ENCODE measurements at regions not wholly inside any gene's neighbourhood (a gene's known extent, or its start where the extent isn't known, plus 50 kb on each side); places are given as distances from the start of the nearest gene placed in this dataset.

DNA sequence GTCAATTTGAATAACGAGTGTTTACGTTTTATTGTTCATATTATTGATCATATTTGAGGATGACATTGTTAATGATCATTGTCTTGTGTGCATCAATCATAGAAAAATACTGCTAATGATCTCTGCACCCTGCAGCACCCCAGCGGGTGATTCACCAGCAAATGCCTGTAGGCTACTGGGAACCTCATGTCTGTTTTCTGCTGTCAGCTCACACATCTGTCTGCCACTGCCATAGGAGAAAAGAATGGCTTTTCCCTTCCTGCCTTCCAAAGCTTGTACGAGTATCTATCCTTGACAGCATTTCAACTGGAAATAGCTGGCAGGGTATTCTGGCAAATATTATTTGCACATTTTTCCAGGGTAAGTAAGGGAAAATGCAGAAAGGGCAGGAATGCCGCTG lies 272.1 kb upstream of the TRAM1L1 start:
- TF ChIP-seq POLR2AphosphoS5 (IDR thresholded peaks at IDR 0.05; ENCODE audit: insufficient read depth, low read depth, low read length), result no peak
- TF ChIP-seq, protein P1, sequence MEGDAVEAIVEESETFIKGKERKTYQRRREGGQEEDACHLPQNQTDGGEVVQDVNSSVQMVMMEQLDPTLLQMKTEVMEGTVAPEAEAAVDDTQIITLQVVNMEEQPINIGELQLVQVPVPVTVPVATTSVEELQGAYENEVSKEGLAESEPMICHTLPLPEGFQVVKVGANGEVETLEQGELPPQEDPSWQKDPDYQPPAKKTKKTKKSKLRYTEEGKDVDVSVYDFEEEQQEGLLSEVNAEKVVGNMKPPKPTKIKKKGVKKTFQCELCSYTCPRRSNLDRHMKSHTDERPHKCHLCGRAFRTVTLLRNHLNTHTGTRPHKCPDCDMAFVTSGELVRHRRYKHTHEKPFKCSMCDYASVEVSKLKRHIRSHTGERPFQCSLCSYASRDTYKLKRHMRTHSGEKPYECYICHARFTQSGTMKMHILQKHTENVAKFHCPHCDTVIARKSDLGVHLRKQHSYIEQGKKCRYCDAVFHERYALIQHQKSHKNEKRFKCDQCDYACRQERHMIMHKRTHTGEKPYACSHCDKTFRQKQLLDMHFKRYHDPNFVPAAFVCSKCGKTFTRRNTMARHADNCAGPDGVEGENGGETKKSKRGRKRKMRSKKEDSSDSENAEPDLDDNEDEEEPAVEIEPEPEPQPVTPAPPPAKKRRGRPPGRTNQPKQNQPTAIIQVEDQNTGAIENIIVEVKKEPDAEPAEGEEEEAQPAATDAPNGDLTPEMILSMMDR (IDR thresholded peaks at IDR 0.05; ENCODE audit: extremely low read depth in 1 of 2, insufficient read depth in 1 of 2, low read depth in 1 of 2, low read length in 2 of 2), result no peak
- no peak for TF ChIP-seq EZH2 (IDR thresholded peaks at IDR 0.05; ENCODE audit: borderline replicate concordance, low read depth, low read length, severe bottlenecking)
- no peak for TF ChIP-seq POLR2A (IDR thresholded peaks at IDR 0.05; ENCODE audit: low read depth, low read length)
- TF ChIP-seq MYC (IDR thresholded peaks at IDR 0.05; ENCODE audit: low read depth, low read length), result no peak
